GM23338 (cell line): ENCODE measurements at regions not wholly inside any gene's neighbourhood (a gene's known extent, or its start where the extent isn't known, plus 50 kb on each side); places are given as distances from the start of the nearest gene placed in this dataset.
A peak's percentile ranks its signal among the peaks of the same experiment; 100 is the strongest.

Experiments used
- CREB1 ChIP-seq: fragments of 250-450 bp; sonication (Bioruptor Pico); IDR thresholded peaks from 2 replicates; pipeline ENCODE4 v1.5.0; 2020; ENCODE audit warnings: low read depth, mild to moderate bottlenecking, moderate library complexity
- CTCF ChIP-seq, 2 experiments: fragments of 200-600 bp in 1 of 2; sonication (generic) in 1 of 2; conservative IDR thresholded peaks; 2 replicates each; pipeline versions ENCODE4 v1.5.1 to v1.6.1; 2016 to 2017; ENCODE audit warnings: antibody characterized with exemption in 2 of 2, low read depth in 2 of 2, mild to moderate bottlenecking in 2 of 2, moderate library complexity in 1 of 2
- EZH2 ChIP-seq: fragments of 200-600 bp; sonication (generic); IDR thresholded peaks from one replicate; pipeline ENCODE4 v1.8.0; 2017; ENCODE audit warnings: antibody characterized with exemption, mild to moderate bottlenecking, low read depth; ENCODE audit not compliant: unreplicated experiment
- POLR2AphosphoS5 ChIP-seq: IDR thresholded peaks from 2 replicates; pipeline ENCODE4 v1.6.1; 2016; ENCODE audit warnings: antibody characterized with exemption, low read depth

- TF ChIP-seq CTCF (conservative IDR thresholded peaks at IDR 0.05; ENCODE audit: low read depth in 2 of 2) = no peak
- TF ChIP-seq EZH2 = no peak
- TF ChIP-seq POLR2AphosphoS5 = no peak
- TF ChIP-seq CREB1 (CRISPR knock-in tag) = peak; percentile 81
Observed at GRCh38 chr7:25862261-25863004, 289.6 kb upstream of the NFE2L3 start.
